Stimulated activated CD8-positive, alpha-beta memory T cell treated with anti-CD3 and anti-CD28 coated beads, Interleukin-12 subunit alpha, Interleukin-12 subunit beta, amount 100 ng/mL, for 1 hour (primary cell): ENCODE measurements at regions not wholly inside any gene's neighbourhood (a gene's known extent, or its start where the extent isn't known, plus 50 kb on each side); places are given as distances from the start of the nearest gene placed in this dataset.
A peak's percentile ranks its signal among the peaks of the same experiment; 100 is the strongest.
"Not testable (repeated sequence)": the region's sequence is repeated elsewhere in the genome, so short reads cannot be mapped to it uniquely, and the experiment has no call there.

ENCODE experiments used
- DNase-seq: peaks from one replicate; pipeline ENCODE4 v3.0.0-alpha.2; 2020; ENCODE audit warnings: low read depth

DNA sequence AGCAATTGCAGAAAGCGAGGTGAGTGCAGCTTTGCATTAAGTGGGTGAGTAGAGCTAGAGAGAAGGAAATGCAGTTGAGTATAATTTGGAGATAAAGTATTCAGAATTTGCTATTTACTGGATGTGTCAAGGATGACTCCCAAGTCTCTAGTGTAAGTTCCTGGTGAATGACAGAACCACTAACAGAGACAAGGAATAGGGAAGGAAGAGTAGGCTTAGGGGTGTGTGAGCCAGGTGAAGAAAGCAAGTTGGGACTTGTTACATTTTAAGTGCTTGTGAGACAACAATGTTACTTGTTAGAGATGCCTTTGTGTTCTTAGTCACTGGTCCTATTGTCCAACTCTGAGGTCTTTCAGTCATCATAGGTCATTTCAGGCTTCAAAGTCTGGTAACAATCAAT, 70.8 kb downstream of the TBC1D26 start:
- DNase-seq, result not testable (repeated sequence)

DNA sequence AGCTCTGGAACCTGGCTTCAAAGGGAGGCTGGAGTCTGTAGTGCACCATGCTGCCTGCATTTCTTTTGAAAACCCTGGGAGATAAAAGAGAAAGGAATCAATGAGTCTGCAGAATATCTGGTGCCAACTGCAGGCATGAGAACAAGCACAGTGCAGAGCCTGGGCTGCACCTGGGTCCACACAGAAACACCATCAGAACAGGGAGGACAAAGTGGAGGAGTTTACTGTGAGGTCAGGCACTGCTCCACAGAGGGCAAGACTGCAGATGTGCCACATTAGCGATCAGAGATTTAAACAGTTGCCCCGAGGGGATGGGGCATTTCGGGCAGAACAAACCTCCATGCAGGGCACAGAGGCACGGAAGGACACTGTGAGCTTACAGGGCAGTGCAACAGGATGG, 74.7 kb downstream of the TBC1D26 start:
- not testable (repeated sequence) for DNase-seq

DNA sequence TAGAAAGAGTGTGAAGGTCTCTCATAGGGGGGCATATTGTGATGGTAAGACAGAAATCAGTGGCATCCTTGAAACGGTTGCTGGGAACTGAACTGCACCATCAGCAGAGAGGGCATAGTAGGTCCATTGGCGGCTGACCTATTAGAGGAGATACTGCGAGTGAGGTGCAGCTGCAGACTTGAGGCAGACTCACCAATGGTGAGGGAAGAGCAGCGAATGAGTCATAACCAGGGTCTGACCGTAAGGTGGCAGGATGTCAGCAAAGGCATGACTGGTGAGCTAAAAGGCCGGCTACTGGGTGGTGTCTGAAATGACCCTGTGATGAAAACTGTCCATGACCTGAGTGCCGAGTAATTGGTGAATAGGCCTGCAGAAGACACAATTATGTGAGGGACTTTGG, 81.3 kb downstream of the TBC1D26 start:
- not testable (repeated sequence) for DNase-seq

DNA sequence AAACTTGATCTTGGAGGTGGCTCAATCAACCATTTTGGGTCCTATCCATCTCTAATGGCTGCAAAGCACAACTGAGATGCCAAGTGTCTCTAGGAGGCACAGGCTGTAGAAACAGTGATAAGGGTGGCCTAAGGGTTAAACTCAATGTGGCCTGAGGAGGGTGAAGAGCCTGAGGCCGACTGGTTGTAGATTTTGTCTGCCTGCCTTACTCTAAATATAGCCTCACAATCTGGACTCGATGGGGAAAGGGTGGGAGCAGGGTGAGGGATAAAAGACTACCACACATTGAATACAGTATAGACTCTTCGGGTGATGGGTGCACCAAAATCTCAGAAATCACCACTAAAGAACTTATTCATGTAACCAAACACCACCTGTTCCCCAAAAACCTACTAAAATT, 81.9 kb downstream of the TBC1D26 start:
- DNase-seq, result not testable (repeated sequence)

DNA sequence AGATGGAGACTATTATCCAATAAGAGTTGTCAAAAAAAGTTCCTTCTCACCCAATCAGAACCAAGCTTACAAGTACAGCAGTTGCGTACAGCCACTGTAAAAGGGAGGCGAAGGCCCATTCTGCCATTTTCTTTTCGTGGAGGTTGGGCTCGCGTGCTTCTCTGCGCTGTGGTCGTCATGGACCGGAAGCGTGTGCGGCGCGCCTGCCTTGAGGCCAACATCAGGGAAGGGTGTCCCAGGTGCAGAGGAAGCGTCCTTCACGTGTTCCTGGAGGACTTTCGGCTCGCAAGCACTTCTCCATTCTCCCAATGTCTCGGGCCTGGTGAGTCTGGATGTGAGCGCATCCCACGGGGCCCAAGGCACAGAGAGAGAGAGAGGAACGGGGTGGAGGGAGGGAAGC, 85.8 kb downstream of the TBC1D26 start:
- DNase-seq, result not testable (repeated sequence)

DNA sequence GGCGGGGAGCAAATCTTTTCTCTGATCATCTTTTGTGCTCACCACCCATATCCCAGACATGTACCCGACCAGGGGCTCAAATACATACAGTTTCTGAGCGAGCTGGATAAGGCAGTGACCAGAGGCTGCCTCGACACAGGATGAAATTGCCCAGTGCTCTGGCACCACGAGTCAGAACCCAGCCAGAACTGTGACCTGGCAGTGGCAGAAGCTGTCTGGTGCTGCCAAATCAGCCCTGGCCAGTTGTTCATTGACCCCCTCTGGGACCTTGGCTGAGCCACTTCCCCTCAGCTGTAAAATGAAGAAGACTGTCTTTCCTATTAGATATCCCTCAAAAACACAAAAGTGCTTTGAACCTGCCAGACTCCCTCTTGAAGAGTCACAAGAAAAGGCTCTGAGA, 90.2 kb downstream of the TBC1D26 start:
- DNase-seq, result not testable (repeated sequence)

DNA sequence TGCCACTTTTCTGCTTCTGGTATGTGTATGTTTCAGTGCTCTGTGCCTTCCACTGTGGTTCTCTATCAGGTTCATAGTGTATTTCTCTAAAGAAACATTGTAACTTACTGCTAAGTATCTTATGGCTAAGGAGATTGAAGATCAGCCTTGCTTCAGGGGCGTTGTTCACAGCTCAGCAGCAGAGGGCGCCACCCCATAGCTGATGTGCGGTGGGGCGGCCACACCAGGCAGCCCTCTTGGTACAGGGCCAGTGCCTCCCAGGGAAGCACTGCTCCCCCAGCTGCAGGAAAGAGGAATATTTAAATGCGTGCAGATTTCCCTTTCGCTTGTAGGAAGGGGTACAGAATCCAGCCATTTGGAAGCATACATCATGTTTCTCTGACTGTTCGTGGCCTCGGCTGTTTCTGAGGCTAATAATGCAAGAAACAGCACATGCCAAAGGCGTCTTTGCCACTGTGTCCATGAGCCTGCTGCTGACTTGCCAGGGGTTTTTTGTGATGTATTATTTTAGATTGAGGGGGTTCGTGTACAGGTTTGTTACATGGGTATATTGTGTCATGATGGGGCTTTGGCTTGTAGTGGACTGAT, 96.7 kb downstream of the TBC1D26 start:
- peak; percentile 52 for DNase-seq

DNA sequence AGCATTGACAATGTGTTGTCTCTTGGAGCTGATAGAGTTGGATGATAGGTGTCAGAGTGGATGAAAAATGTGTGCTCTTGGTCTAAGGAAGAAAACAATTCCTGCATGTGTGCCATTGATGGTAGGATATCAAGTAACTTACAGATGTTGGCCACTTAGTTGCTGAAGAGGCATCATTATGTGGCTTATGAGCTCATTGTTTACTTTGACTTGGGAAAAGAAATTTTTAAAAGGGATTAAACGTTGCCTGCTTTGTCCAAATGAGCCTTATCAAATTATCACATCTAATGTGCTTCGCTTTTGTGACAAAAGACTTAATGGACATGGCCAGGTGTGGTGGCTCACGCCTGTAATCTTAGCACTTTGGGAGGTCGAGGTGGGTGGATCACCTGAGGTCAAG, 98.1 kb downstream of the TBC1D26 start:
- not testable (repeated sequence) for DNase-seq

DNA sequence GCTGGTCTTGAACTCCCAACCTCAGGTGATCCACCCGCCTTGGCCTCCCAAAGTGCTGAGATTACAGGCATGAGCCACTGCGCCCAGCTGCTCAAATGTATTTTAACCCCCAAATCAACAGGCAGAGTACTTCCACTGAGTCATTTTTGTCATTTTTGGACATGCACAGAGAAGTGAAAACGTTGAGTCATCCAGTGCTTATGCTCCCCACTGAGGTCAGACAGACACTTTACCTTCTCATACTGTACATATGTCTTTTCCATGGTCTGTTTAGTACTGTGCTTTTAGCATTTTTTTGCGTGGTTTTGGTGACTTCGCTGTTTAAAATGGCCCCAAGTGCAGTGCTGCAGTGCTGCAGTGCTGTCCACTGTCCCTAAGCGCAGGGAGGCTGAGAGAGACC, 99.1 kb downstream of the TBC1D26 start:
- not testable (repeated sequence) for DNase-seq

DNA sequence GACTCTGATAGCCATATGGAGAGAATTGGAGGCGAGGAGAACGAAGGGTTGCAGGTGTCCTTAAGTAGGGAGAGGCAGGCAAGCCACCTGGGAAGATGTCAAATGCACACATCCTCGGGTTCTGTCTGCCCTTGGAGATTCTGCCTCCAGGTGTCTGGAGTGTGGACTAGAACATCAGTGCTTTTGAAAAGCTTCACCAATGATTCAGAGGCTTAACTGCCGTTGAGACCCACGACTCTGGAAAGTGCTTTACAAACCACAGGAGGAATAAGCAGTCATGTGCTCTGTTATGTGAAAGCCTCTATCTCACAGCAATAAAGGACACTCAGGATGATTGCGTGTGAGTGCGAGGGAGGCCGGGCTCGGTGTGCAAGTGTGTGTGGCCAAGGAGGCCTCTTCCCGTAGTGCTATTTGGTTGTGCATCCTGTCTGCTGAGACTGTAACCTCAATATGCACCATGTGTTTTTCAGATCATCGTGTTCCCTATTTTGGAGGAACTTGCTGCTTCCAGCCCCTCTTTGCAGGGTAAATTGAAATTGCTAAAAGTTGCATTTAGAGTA, 100.9 kb downstream of the TBC1D26 start:
- not testable (repeated sequence) for DNase-seq

DNA sequence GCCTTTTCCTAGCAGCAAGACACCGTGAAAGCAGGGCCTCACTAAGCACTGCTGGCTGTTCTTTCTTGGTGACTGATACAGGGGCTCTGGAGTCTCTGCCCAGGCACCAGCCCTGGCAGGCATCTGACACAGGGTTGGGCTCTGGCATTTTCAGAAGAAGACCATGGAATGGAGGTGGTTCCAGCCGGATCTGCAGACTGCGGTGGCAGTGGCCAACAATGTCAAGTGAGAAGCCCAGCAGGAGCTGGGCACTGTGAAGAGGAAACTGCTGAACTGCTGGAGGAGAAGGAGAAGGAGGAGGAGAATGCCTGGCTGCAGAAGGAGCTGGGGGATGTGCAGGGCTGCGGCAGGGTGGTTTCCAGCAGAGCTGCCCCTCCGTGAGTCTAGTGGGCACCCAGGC, 101.8 kb downstream of the TBC1D26 start:
- DNase-seq, result not testable (repeated sequence)

DNA sequence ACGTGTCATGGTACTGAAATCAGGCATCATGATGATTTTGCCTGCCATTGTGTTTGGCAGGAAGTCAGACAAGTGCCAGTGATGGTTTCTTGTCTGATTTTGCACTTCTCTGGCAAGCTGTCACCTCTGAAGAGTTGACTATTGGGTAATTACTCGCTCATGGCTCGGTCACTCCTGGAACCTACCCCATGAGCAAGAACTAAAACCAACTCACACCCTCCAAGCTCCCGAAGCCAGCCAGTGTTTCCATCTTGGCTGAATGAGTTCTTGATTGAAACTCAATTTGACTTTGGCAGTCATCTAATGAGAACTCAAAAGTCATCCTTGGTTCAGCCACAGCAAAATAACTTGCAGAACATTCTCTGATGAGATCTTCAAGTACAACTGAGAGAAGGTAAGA, 103.4 kb downstream of the TBC1D26 start:
- not testable (repeated sequence) for DNase-seq

DNA sequence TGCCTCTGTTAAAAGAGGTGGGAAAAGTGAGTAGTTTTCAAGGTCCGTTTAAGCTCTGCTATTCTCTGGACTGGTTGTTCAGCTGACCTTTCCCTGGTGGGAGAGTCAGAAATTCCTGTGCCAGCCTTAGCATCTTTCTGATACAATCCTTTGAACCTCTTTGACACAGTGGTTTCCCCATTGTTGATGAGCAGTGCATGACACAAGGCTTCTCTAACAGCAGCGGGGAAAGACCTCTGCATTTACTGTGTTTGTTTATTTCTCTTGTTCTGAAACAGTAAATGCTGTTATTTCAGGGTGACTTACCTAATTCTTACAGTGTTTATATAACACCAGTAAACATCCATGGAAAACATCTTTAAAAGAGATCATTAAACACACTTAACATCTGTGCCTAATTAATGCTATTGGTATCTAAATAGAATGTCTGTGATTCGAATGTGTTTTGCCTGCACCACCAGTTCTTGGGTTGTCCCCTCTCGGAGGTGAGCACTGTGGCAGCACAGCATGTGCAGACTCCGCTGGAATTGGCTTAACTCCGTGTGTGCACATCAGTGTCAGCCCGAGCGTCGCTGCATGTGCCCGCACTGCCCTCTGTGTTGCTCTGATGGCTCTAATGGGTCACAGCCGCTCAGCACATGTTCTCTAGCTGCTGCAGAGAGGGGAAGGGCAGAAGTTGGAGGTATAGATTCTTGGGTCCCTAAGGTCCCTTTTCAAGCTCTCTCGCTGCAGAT, 104.3 kb downstream of the TBC1D26 start:
- DNase-seq, result not testable (repeated sequence)

DNA sequence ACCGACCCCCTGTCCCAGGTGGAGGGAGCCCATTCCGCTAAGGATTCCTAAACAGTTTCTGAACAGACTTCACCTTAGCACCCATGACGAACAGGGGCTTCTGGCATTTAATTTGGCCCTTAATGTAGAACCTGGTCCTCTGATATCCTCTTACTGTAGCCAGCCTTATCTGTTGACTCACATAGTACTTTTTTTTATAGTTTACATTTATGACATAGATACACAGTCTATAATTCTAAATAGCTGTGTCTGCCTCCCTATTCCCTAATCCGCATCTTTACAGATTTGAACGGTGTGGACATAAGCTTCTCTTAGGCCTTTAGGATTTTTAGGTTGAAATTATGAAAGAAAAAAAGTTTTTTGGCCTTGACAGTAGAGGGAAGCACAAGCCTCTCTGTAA, 104.9 kb downstream of the TBC1D26 start:
- DNase-seq, result not testable (repeated sequence)

DNA sequence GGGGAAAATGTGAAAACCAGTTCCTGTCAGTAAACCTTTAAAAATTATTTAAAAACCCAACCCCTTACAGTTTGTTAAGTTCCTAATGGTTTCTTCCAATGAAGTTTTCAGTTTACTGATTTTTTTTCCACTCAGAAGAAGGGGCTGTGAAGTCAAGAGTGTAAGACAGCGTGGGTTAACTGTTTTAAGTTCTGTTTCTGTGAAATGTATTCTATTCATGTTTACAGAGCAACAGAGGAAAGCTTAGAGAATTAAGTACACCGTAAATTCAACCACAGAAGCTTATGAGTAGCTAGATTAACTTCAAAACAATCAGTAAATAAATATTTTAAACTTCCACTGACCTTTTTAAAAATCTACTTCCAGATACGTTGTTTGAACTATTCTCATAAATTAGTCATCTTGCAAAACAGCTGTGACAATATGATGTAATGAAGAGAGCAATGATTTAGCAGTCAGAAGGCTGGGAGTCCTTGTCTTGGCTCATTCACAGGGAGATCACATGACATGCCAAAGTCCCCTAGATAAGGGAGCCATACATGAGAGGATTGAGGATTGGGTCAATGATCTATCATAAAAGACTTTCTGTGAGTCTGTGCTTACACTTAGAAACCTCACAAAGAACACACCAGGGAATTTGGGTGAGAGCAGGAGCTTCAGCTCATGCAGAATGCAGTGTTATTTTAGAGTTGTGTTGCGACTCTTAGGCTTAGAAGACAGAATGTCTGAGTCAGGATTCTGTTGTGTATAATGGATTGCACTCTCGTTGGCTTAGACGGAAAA, 97.3 kb upstream of the ADORA2B start:
- DNase-seq, result not testable (repeated sequence)

DNA sequence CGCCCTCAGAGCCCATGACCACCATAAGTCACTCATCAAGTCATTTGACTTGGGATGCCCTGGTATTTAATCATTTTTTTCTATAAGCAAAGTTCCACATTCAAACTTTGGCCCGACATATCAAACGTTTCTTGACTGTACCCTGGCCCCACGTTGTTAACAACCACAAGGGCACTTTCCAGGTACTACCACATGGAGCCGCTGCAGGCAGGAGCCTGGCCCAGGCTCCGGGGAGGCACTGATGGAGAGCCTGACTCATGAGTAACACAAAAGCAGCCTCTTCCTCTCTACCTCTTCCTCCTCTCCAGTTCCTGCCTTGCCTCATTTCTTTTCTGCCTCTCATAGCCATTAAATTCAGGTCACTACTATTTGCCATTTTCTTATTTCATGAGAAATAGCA, 95.9 kb upstream of the ADORA2B start:
- peak; percentile 27 for DNase-seq

DNA sequence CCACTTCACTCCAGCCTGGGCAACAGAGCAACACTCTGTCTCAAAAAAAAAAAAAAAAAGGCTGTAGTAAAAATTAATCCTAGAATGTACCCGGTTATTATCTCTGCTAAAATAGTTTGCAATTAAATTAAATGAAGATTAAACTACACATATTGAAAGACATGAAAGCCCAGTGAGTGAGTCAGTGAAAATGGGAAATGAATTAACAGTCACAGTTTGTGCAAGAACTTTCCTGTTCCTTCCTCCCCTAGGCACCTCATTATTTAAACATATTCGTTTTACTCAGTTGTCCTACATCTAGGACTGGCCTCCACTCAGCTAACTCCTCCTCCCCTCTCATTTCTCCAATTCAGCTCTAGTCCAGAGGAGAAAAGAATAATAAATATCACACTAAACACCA, 94.9 kb upstream of the ADORA2B start:
- DNase-seq, result not testable (repeated sequence)

DNA sequence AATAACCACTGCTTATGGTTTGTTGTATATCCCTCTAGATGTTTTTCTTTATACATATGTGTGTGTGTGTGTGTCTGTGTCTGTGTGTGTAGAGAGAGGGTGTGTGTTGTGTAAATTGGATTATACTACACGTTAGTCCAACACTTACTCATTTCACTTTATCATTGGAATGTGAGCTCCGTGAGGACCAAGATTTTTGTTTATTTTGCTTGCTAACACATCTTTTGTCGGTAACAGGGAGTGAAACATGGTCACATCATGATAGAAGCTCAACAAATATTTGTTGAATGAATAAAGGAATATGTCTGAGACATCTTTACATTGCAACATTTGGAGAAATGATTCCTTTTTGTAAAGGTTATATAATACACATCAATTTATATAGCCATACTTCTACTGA, 94.2 kb upstream of the ADORA2B start:
- DNase-seq, result not testable (repeated sequence)

DNA sequence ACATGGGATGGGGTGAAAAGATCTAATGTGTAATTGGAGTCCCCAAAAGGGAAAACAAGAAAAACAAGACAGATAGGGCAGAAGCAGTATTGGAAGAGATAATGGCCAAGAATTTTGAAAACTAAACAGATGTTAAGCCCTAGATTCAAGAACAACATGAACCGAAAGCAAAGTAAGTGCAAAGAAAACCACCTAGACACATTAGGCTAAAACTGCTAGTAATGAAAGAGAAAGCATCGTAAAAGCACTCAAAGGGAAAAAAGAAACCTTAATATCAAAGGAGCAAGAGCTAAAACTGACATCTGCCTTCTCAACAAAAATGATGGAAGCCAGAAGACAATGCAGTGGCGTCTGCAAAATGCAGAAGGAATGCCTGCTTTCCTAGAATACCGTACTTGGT, 92.1 kb upstream of the ADORA2B start:
- DNase-seq, result not testable (repeated sequence)

DNA sequence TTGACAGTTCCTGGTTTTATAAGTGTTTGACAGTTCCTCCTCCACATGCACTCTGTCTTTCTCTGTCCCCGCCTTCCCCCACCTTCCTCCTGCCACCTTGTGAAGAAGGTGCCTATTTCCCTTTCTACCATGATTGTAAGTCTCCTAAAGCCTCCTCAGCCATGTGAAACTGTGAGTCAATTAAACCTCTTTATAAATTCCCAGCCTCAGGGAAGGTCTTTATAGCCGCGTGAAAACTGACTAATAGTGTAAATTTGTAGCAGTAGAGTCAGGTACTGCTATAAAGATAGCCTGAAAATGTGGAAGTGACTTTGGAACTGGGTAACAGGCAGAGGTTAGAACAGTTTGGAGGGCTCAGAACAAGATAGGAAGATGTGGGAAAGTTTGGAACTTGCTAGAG, 88.7 kb upstream of the ADORA2B start:
- DNase-seq, result not testable (repeated sequence)

DNA sequence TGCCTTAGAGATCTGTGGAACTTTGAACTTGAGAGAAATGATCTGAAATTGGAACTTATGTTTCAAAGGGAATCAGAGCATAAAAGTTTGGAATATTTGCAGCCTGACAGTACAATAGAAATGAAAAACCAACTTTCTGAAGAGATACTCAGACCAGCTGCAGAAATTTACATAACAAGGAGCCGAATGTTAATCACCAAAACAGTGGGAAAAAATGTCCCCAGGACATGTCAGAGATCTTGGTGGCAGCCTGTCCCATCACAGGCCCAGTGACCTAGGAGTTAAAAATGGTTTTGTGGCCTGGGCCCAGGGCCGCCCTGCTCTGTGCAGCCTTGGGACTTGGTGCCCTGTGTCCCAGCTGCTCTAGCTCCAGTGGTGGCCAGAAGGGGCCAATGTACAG, 88.2 kb upstream of the ADORA2B start:
- not testable (repeated sequence) for DNase-seq

DNA sequence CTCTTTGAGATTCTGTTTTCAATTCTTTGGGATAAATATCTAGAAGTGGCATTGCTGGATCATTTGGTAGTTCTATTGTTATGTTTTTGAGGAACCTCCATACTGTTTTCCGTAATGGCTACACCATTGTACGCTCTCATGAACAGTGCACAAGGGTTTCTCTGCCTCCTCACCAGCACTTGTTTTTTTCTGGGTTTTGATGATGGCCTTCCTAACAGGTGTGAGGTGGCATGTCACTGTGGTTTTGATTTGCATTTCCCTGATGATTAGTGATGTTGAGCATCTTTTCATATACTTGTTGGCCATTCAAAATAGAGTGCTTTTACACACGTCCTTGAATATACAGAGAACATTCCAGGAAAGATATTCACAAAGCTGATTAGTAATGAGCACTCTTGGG, 86.8 kb upstream of the ADORA2B start:
- DNase-seq, result not testable (repeated sequence)

DNA sequence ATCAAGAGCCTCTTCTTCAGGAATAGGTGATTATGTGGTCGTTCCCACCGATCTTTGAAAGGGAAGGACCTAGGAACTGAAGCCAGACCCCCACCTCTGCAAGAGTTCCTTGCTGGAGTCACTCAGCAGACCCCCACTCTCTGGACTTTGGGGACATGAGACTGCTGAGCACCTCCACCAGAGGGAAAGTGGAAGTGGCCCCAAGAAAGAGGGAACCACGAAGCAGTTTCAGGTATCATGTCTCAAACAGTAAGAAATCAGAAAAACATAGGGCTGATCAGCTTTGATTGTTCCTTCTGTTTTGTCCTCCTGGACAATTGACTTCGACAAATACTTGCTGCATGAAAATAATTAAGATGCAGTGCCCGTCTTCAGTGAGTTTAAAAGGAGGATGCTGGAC, 84.2 kb upstream of the ADORA2B start:
- not testable (repeated sequence) for DNase-seq
